IPS-18a (cell line): ENCODE measurements at regions not wholly inside any gene's neighbourhood (a gene's known extent, or its start where the extent isn't known, plus 50 kb on each side); places are given as distances from the start of the nearest gene placed in this dataset.
"Not testable (repeated sequence)": the region's sequence is repeated elsewhere in the genome, so short reads cannot be mapped to it uniquely, and the experiment has no call there.

Experiments
- H3K27ac ChIP-seq: one replicate; pipeline ENCODE4 v1.5.1; 2013; ENCODE audit warnings: low read length
- H3K27me3 ChIP-seq: one replicate; pipeline ENCODE4 v1.6.1; 2013; ENCODE audit warnings: mild to moderate bottlenecking, low read length; ENCODE audit not compliant: control insufficient read depth, insufficient read depth
- H3K36me3 ChIP-seq: one replicate; pipeline ENCODE4 v1.6.1; 2013; ENCODE audit warnings: low read depth, low read length; ENCODE audit not compliant: control insufficient read depth
- H3K4me1 ChIP-seq: one replicate; pipeline ENCODE4 v1.6.1; 2013; ENCODE audit warnings: low read depth, low read length; ENCODE audit not compliant: control insufficient read depth
- H3K4me3 ChIP-seq: one replicate; pipeline ENCODE4 v1.5.1; 2013; ENCODE audit warnings: low read length
- H3K9ac ChIP-seq: one replicate; pipeline ENCODE4 v1.6.1; 2013; ENCODE audit warnings: mild to moderate bottlenecking, low read length, moderate library complexity
- H3K9me3 ChIP-seq: one replicate; pipeline ENCODE4 v1.6.1; 2013; ENCODE audit warnings: low read depth, low read length; ENCODE audit not compliant: control insufficient read depth

DNA sequence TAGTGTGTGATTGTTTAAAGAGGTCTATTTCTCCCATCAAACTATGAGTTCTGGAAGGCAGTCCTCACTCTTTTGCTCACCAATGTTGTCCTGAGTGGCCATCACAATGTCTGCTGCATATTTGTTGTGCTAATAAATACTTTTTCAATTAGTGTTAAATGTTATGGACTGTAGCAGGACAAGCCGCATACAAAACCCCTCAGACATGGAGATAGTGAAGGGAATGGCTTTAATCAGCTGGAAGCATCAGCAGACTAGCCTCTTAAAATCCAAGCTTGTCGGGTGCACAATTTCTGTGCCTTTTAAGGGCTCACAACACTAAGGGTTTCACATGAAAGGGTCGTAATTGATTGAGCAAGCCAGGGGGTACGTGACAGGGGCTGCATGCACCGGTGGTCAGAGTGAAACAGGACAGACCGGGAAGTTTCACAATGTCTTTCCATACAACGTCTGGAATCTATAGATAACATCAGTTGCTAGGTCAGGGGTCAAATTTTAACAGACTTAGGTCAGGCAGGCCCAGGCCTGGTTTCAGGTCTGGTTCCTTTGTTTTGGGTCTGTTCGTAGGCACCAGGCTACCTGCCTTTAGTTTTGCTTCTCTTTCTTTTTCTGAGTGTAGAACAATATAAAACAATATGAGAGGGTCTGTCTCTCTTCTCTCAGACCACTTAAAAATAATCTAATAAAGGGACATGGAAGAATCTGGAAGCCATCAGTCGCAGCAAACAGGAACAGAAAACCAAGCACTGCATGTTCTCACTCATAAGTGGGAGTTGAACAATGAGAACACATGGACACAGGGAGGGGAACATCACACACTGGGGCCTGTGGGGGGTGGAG is 327.6 kb upstream of the HTR1E start:
- Histone ChIP-seq H3K36me3 (no peaks in the 10 kb centered on the region), H3K9ac (no peak overlapping the region), H3K27me3 (no peaks in the 10 kb centered on the region), H3K27ac (no peak overlapping the region), H3K4me3 (no peak overlapping the region), H3K9me3 (no peaks in the 10 kb centered on the region), H3K4me1 (no peaks in the 10 kb centered on the region)

DNA sequence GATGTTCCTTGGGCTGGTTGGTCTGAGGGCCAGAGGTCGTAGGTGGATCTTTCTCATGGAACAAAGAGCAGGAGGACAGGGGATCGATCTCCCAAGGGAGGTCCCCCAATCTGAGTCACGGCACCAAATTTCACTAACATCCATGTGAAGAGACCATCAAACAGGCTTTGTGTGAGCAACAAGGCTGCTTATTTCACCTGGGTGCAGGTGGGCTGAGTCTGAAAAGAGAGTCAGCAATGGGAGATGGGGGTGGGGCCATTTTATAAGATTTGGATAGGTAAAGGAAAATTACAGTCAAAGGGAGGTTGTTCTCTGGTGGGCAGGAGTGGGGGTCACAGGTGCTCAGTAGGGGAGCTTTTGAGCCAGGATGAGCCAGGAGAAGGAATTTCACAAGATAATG is 334.0 kb upstream of the HTR1E start:
- H3K4me3 ChIP-seq, result not testable (repeated sequence)

DNA sequence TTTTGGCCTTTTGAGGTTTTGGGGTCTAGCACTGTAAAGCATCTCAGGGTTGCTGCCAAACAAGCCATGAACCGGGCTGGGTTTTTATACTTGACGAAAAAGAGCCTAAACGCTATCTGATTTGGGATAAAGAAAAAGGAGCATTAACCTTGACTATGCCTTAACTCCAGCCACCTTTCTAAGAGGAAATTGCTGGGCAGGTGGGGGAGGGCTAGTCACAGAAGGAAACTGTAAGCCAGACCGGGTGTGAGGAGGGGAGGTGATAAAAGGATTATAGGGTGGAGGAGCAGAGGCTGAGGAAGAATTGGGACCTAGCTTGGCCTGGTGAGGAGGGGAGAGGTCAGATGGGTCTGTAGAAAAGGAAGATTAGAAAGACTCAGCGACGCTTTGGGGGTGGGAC is 335.2 kb upstream of the HTR1E start:
- H3K27ac ChIP-seq, H3K4me1 ChIP-seq, H3K9ac ChIP-seq, H3K4me3 ChIP-seq, H3K9me3 ChIP-seq, H3K27me3 ChIP-seq, H3K36me3 ChIP-seq: not testable (repeated sequence)

More for the DNA sequence above, 334.0 kb upstream of the HTR1E start:
- not testable (repeated sequence) for H3K4me1 ChIP-seq, H3K9me3 ChIP-seq, H3K9ac ChIP-seq, H3K36me3 ChIP-seq, H3K27me3 ChIP-seq, H3K27ac ChIP-seq

DNA sequence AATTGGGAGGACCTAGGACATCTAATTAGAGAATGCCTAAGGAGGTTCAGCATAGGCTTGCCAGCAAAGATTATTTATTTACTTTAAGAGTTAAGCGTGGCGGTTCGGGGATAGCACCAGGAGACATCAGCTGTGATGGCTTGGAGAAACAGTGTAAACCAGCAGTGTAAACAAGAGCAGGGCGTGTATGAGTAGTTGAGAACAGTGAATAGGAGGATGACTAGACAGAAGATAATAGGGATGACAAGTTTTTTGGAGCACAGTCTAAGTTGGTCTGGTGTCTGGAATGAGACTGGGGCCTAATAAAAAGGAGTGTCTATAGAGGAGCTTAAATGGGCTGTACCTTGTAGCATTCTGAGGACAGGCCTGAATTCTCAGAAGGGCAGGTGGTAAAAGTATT is 338.4 kb upstream of the HTR1E start:
- not testable (repeated sequence) for H3K9ac ChIP-seq, H3K36me3 ChIP-seq, H3K27ac ChIP-seq, H3K4me3 ChIP-seq, H3K9me3 ChIP-seq, H3K4me1 ChIP-seq, H3K27me3 ChIP-seq

DNA sequence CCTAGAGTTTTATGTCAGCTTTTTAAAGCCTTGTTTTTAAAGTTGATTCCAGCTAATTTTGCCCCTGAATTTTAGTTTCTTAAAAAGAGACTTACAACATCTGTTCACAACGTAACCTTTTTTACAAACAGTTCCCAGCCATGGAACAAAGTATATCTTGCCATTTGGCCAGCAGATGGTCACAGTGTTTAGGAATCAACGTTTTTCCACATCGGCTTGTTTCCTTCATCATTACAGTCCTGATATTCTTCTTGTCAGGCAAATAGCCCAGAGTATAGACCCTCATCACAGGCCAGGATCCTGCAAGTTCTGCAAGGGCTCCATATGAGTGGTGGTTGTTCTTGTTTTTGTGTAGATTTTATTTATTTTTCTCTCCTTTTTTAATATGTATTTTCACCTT is 341.7 kb upstream of the HTR1E start:
- Histone ChIP-seq H3K4me1 (no peaks in the 10 kb centered on the region), H3K9me3 (no peaks in the 10 kb centered on the region), H3K27me3 (no peaks in the 10 kb centered on the region), H3K36me3 (no peaks in the 10 kb centered on the region), H3K27ac (no peak overlapping the region), H3K4me3 (no peak overlapping the region), H3K9ac (no peak overlapping the region)

DNA sequence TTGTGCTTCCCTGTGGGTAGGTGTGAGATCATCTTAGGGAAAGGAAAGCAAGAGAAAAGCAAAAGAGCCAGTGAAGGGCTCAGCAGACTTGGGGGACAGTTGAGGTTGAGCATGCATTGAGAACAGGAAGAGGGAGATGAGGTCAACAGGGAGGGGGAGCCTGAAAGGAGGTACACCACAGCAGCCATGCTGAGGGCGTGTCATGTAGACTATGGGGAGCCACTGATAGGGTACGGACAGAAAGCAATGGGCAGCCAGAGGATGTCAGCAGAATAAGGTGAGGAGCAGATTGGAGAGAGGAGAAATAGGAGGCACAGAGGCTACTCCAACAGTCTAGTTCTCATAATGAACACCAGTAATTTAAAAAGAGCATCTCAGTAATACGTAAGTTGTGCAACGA is 351.1 kb upstream of the HTR1E start:
- Histone ChIP-seq H3K9ac (no peak overlapping the region), H3K27ac (no peak overlapping the region), H3K4me3 (no peak overlapping the region), H3K36me3 (no peaks in the 10 kb centered on the region), H3K4me1 (no peaks in the 10 kb centered on the region), H3K27me3 (no peaks in the 10 kb centered on the region), H3K9me3 (no peaks in the 10 kb centered on the region)

DNA sequence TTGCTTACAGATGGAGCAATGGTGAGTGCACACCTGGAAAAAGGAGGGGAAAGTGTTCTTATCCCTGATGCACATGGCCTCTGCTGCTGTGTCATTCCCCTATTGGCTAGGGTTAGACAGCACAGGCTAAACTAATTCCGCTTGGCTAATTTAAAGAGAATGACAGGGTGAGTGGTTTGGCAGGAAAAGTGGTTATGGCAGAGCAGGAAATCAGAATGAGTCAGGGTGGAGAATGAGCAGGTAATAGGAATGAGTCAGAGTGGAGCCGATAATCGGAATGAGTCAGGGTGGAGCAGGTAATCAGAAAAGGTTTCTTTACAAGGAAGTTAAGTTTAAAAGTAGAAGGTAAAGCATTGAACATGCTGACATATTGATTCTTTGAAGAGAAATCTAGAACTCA is 355.5 kb upstream of the HTR1E start:
- no peak overlapping the region for H3K4me3 ChIP-seq
- H3K36me3 ChIP-seq, result no peaks in the 10 kb centered on the region
- H3K27me3 ChIP-seq, result no peaks in the 10 kb centered on the region
- no peak overlapping the region for H3K9ac ChIP-seq
- H3K27ac ChIP-seq, result no peak overlapping the region
- no peaks in the 10 kb centered on the region for H3K9me3 ChIP-seq
- no peaks in the 10 kb centered on the region for H3K4me1 ChIP-seq

DNA sequence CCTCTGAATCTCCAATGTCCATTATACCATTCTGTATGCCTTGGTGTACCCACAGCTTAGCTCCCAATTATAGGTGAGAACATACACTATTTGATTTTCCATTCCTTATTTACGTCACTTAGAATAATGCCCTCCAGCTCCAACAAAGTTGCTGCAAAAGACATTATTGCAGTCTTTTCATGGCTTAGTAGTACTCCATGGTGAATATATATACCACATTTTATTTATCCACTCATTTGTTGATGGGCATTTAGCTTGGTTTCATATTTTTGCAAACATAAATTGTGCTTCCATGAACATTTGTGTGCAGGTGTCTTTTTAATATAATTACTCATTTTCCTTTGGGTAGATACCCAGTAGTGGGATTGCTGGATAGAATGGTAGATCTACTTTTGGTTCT is 374.1 kb upstream of the HTR1E start:
- Histone ChIP-seq H3K4me3 (no peak overlapping the region), H3K9ac (no peak overlapping the region), H3K9me3 (no peaks in the 10 kb centered on the region), H3K4me1 (no peaks in the 10 kb centered on the region), H3K27ac (no peak overlapping the region), H3K27me3 (no peaks in the 10 kb centered on the region), H3K36me3 (no peaks in the 10 kb centered on the region)

DNA sequence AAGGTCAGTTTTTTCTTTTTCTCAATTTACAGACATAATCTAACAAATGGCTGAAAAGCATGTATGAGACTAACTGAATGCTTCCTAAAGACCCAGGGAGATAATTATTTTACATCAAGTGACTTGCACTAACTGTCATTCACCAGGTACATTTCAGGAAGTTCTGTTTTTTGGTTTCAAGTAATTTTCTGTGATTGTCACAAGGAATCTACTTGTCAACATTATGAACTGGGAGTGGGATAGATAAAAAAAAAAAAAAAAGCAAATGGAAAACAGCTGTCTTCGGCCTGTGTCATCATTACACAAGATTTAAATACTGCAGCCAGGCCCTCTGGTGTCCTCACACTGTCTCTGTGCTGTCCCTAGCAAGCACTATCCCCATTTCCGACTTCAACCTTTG is 379.0 kb upstream of the HTR1E start:
- Histone ChIP-seq H3K4me3 (no peak overlapping the region), H3K4me1 (no peaks in the 10 kb centered on the region), H3K36me3 (no peaks in the 10 kb centered on the region), H3K9me3 (no peaks in the 10 kb centered on the region), H3K9ac (no peak overlapping the region), H3K27ac (no peak overlapping the region), H3K27me3 (no peaks in the 10 kb centered on the region)

DNA sequence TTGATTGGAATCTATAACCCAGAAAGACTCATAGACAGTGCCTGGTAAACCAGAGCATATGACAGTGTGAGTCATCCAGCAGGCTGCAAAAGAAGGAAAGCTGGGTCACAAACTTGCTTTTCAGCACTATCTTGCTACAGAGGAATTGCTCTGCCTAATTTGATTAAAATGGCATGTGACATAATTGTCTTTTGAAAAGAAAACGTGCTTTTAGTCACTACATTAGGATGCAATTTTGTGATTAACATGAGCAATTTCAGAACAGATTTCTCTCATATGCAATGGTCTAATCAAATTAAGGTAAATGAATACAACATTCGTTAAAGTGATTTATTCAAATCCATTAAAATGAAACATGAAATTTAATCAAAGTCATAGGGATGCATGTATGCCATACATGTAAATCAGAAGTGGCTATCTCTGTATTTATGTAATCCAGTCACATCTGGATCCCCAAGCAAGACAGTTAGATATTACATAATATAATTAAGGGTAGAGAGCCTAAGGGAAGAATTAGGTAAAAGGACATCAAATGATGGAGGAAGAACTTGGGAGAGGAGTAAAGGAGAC is 400.0 kb upstream of the HTR1E start:
- no peak overlapping the region for H3K27ac ChIP-seq
- no peaks in the 10 kb centered on the region for H3K36me3 ChIP-seq
- no peaks in the 10 kb centered on the region for H3K27me3 ChIP-seq
- H3K9ac ChIP-seq, result no peak overlapping the region
- H3K4me1 ChIP-seq, result no peaks in the 10 kb centered on the region
- H3K4me3 ChIP-seq, result no peak overlapping the region
- no peaks in the 10 kb centered on the region for H3K9me3 ChIP-seq

DNA sequence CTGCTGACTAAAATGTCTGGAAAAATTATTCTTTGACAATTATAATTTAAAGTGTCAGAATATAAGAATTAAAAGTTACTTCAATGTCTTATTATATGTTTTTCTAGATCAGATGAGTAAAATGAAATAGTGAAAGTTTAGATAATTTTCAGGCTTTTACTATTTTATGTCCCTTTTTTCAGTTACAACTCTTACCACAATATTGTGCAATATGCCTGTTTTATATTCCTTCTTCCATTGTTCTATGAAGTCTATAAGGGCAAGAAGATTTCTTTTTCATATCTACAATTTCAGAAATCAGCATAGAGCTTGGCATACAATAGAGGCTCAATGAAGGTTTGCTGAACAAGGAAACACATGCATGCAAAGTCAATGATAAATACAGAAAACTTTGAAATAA is 401.2 kb upstream of the HTR1E start:
- H3K27ac ChIP-seq, result no peak overlapping the region
- H3K27me3 ChIP-seq, result no peaks in the 10 kb centered on the region
- H3K9me3 ChIP-seq, result no peaks in the 10 kb centered on the region
- H3K4me3 ChIP-seq, result no peak overlapping the region
- no peaks in the 10 kb centered on the region for H3K4me1 ChIP-seq
- H3K36me3 ChIP-seq, result no peaks in the 10 kb centered on the region
- H3K9ac ChIP-seq, result no peak overlapping the region

DNA sequence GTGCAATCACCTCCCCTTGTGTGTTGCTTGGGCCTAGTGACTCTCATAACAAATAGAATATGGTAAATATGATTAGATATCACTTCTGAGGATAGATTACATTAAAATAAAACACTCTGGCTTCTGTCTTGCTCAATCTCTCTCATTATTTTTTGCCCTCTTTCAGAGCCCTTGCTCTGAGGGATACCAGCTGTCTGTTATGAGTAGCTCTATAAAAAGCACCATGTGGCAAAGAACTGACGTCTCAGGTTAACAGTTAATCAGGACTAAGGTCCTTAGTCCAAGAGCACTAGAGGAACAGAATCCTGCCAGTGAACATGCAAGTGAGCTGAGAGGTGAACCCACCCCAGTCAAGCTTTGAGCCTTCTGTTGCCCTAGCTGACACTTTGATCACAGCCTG is 402.2 kb upstream of the HTR1E start:
- no peak overlapping the region for H3K9ac ChIP-seq
- H3K27ac ChIP-seq, result no peak overlapping the region
- no peaks in the 10 kb centered on the region for H3K9me3 ChIP-seq
- no peaks in the 10 kb centered on the region for H3K4me1 ChIP-seq
- no peak overlapping the region for H3K4me3 ChIP-seq
- H3K27me3 ChIP-seq, result no peaks in the 10 kb centered on the region
- H3K36me3 ChIP-seq, result no peaks in the 10 kb centered on the region
